ENCODE measurements at regions not wholly inside any gene's neighbourhood (a gene's known extent, or its start where the extent isn't known, plus 50 kb on each side); places are given as distances from the start of the nearest gene placed in this dataset.

GRCh38 chr5:116358911-116359418 is 215.7 kb downstream of the SEMA6A start:
- no peak for DNase-seq (ENCODE audit: extremely low spot score)
- ChIA-PET CTCF (interaction anchor here (1.0 kb wide), 1 partner anchor 16 kb away, joined by 3 read pairs; no protein-coding TSS in a partner anchor), POLR2A (no interaction called here)
- TF ChIP-seq TARDBP (IDR thresholded peaks at IDR 0.05) (no peak), L3MBTL2 (conservative IDR thresholded peaks at IDR 0.05) (no peak), LEF1 (IDR thresholded peaks at IDR 0.05; ENCODE audit: borderline replicate concordance) (no peak), ELF4 (IDR thresholded peaks at IDR 0.05) (no peak), ARNT (IDR thresholded peaks at IDR 0.05) (no peak), FOXA1 (IDR thresholded peaks at IDR 0.05) (no peak), BHLHE40 (IDR thresholded peaks at IDR 0.05; ENCODE audit: borderline replicate concordance) (no peak), NFRKB (IDR thresholded peaks at IDR 0.05) (no peak), FOXK2 (IDR thresholded peaks at IDR 0.05) (no peak), HDGF (IDR thresholded peaks at IDR 0.05; ENCODE audit: borderline replicate concordance) (no peak), SUZ12 (IDR thresholded peaks at IDR 0.05) (no peak), SP1 (IDR thresholded peaks at IDR 0.05) (no peak), CTBP1 (IDR thresholded peaks at IDR 0.05; ENCODE audit: borderline replicate concordance) (no peak), ZNF384 (IDR thresholded peaks at IDR 0.05) (no peak), FOXM1 (IDR thresholded peaks at IDR 0.05; ENCODE audit: borderline replicate concordance) (no peak)
- TF ChIP-seq, protein P1, sequence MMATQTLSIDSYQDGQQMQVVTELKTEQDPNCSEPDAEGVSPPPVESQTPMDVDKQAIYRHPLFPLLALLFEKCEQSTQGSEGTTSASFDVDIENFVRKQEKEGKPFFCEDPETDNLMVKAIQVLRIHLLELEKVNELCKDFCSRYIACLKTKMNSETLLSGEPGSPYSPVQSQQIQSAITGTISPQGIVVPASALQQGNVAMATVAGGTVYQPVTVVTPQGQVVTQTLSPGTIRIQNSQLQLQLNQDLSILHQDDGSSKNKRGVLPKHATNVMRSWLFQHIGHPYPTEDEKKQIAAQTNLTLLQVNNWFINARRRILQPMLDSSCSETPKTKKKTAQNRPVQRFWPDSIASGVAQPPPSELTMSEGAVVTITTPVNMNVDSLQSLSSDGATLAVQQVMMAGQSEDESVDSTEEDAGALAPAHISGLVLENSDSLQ (IDR thresholded peaks at IDR 0.05), result no peak

DNA sequence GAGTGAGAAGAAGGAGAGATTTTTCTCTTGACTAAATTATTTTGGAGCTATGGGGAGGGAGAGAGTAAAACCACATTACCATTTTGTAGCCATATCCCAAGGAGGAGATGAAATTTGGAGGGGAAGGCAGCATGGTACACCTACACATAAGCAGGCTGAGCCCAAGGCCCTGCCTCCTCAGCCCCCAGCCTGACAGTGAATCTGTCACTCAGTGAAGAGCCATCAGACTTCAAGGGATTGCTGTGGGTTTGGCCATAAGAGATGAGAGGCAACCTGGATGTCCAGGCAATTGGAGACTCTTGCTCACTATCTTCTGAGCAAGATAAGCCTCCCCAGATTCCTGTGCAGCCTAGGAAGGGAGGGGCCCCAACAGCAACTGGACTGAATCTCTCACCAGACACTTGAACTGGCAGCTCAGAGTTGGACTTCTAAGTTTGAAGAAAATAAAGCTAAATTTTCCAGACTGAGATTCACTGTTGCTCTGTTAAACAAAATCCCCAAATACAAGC is 216.6 kb downstream of the SEMA6A start:
- ChIA-PET CTCF (no interaction called here), POLR2A (no interaction called here)
- no peak for TF ChIP-seq FOXK2 (IDR thresholded peaks at IDR 0.05)
- TF ChIP-seq, protein P1 (IDR thresholded peaks at IDR 0.05), result no peak
- TF ChIP-seq ELF4 (IDR thresholded peaks at IDR 0.05), result no peak
- DNase-seq (ENCODE audit: extremely low spot score), result no peak

DNA sequence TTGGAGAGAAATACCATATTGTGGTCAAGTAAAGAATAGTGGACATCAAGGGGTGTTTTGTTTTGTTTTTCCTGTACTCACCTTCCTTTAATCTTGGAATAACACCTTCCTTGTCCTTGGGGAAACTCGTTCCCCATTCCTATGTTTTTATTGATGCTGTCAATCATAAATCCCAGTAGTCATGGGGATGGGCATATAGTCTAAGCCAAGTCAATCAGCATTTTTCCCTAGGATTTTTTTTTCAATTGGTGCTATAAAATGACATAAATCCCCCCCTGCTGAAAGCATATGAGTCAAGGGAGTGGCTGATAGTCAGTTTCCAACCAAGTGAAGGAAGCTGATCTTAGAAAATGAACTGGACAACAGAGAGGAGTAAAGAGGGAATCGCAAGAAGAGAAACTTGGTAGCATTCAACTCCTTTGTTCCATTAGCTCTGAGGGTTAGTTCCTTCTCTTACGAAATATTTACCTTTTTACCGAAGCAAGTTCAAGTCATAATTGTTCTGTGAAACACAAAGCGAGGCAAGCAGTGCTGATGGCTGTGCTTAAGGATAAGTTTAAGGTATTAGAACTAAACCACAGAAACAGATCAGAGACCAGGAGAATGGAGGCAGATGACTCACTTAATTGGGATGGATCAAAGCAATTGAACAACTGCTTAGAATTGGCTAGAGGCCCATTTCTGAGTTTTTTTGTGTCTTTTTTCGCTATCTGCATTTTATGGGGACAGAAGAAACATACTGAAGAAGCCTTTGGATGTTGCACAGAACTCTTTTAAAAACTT is 218.6 kb downstream of the SEMA6A start:
- no peak for DNase-seq (ENCODE audit: extremely low spot score)
- no peak for TF ChIP-seq FOXK2 (IDR thresholded peaks at IDR 0.05)
- TF ChIP-seq, protein P1 (IDR thresholded peaks at IDR 0.05), result 0 out of 2 replicates have a peak, but pooled peaks have one; percentile 32
- ChIA-PET CTCF (no interaction called here), POLR2A (no interaction called here)

DNA sequence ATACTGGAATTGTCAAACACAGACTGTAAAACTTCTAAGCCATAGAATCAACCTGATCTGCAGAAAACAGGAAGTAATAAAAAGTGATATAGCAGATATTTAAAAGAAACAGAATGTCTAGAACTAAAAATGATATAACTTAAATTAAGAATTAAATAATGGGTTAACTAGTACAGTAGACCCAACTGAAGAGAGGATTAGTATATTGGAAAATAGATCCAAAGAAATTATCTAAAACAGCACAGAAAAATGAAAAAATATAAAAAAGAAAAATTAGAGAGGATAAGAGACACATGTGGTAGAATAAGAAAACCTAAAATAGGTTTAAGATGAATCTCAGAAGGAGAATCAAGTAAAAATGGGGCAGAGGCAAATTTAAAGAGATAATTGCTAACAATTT is 219.9 kb downstream of the SEMA6A start:
- DNase-seq (ENCODE audit: extremely low spot score), result no peak
- ChIA-PET CTCF (interaction anchor here (0.6 kb wide), 1 partner anchor 30 kb away, joined by 3 read pairs; no protein-coding TSS in a partner anchor), POLR2A (no interaction called here)
- TF ChIP-seq LEF1 (IDR thresholded peaks at IDR 0.05; ENCODE audit: borderline replicate concordance) (no peak), L3MBTL2 (conservative IDR thresholded peaks at IDR 0.05) (no peak), FOXK2 (IDR thresholded peaks at IDR 0.05) (no peak), SUZ12 (IDR thresholded peaks at IDR 0.05) (no peak), NFRKB (IDR thresholded peaks at IDR 0.05) (no peak), CTBP1 (IDR thresholded peaks at IDR 0.05; ENCODE audit: borderline replicate concordance) (no peak), TARDBP (IDR thresholded peaks at IDR 0.05) (no peak), FOXM1 (IDR thresholded peaks at IDR 0.05; ENCODE audit: borderline replicate concordance) (no peak), ZNF384 (IDR thresholded peaks at IDR 0.05) (no peak), FOXA1 (IDR thresholded peaks at IDR 0.05) (no peak), SP1 (IDR thresholded peaks at IDR 0.05) (no peak), ARNT (IDR thresholded peaks at IDR 0.05) (no peak), BHLHE40 (IDR thresholded peaks at IDR 0.05; ENCODE audit: borderline replicate concordance) (no peak), ELF4 (IDR thresholded peaks at IDR 0.05) (no peak), HDGF (IDR thresholded peaks at IDR 0.05; ENCODE audit: borderline replicate concordance) (no peak)
- TF ChIP-seq, protein P1 (IDR thresholded peaks at IDR 0.05), result no peak

DNA sequence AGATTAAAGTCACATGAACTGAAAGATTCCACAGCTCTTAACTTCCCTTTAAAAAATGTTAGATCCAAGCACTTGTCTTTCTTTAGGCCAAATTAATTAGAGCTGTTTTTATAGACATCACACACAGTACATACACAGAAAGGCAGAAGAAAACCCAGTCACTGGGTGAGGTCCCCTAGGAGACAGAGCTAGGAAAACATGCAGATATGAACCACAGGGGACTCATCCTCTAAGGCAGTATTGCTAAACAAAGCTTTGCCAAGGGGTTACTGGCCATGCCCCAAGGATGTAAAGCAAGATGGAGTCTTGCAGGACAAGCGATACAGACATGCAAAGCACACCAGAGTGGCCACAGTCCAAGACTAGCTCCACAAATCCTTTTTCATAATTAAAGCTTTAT is 227.0 kb downstream of the SEMA6A start:
- TF ChIP-seq HDGF (IDR thresholded peaks at IDR 0.05; ENCODE audit: borderline replicate concordance) (no peak), TARDBP (IDR thresholded peaks at IDR 0.05) (no peak), ZNF384 (IDR thresholded peaks at IDR 0.05) (no peak), L3MBTL2 (conservative IDR thresholded peaks at IDR 0.05) (no peak), FOXA1 (IDR thresholded peaks at IDR 0.05) (no peak), SUZ12 (IDR thresholded peaks at IDR 0.05) (no peak), NFRKB (IDR thresholded peaks at IDR 0.05) (no peak), ELF4 (IDR thresholded peaks at IDR 0.05) (no peak), FOXK2 (IDR thresholded peaks at IDR 0.05) (no peak), FOXM1 (IDR thresholded peaks at IDR 0.05; ENCODE audit: borderline replicate concordance) (no peak)
- TF ChIP-seq, protein P1 (IDR thresholded peaks at IDR 0.05), result no peak
- ChIA-PET CTCF (no interaction called here), POLR2A (no interaction called here)
- no peak for DNase-seq (ENCODE audit: extremely low spot score)

Measured in HEK293T (cell line).